HFFc6 (cell line): ENCODE measurements at regions not wholly inside any gene's neighbourhood (a gene's known extent, or its start where the extent isn't known, plus 50 kb on each side); places are given as distances from the start of the nearest gene placed in this dataset.

Source experiments
- DNase-seq: peaks from one replicate; pipeline ENCODE4 v3.0.0-alpha.2; 2018
- H3K27ac Mint-ChIP-seq: 2 replicates; pipeline ENCODE4 v1.8.0; 2020; ENCODE audit warnings: mild to moderate bottlenecking, mixed read lengths
- H3K27me3 Mint-ChIP-seq: 2 replicates; pipeline ENCODE4 v1.8.0; 2021; ENCODE audit warnings: mild to moderate bottlenecking, moderate library complexity, mixed read lengths; ENCODE audit not compliant: insufficient read depth
- H3K36me3 Mint-ChIP-seq: 2 replicates; pipeline ENCODE4 v1.8.0; 2021; ENCODE audit warnings: low read depth, mixed read lengths
- H3K4me1 Mint-ChIP-seq: 2 replicates; pipeline ENCODE4 v1.8.0; 2020; ENCODE audit warnings: low read depth, mixed read lengths
- H3K4me3 Mint-ChIP-seq: 2 replicates; pipeline ENCODE4 v1.8.0; 2020; ENCODE audit warnings: mild to moderate bottlenecking, moderate library complexity, mixed read lengths
- H3K9me3 Mint-ChIP-seq: 2 replicates; pipeline ENCODE4 v1.8.0; 2020; ENCODE audit warnings: mild to moderate bottlenecking, mixed read lengths
- TF ChIP-seq, protein P1 (sequence below): fragments of 200-600 bp; sonication (generic); IDR thresholded peaks from 2 replicates; pipeline ENCODE4 v1.5.0; 2021; ENCODE audit warnings: antibody characterized with exemption, mild to moderate bottlenecking

GRCh38 chr3:164397462-164397861 lies 680.8 kb downstream of the SI start:
- Mint-ChIP-seq H3K27me3 (peaks cover 1% of the 10 kb centered on the region; the same call in 1 of the 2 replicates), H3K9me3 (peaks cover 17% of the 10 kb centered on the region), H3K36me3 (no peaks in the 10 kb centered on the region), H3K4me1 (no peaks in the 10 kb centered on the region), H3K4me3 (no peak overlapping the region), H3K27ac (no peak overlapping the region)
- TF ChIP-seq, protein P1, sequence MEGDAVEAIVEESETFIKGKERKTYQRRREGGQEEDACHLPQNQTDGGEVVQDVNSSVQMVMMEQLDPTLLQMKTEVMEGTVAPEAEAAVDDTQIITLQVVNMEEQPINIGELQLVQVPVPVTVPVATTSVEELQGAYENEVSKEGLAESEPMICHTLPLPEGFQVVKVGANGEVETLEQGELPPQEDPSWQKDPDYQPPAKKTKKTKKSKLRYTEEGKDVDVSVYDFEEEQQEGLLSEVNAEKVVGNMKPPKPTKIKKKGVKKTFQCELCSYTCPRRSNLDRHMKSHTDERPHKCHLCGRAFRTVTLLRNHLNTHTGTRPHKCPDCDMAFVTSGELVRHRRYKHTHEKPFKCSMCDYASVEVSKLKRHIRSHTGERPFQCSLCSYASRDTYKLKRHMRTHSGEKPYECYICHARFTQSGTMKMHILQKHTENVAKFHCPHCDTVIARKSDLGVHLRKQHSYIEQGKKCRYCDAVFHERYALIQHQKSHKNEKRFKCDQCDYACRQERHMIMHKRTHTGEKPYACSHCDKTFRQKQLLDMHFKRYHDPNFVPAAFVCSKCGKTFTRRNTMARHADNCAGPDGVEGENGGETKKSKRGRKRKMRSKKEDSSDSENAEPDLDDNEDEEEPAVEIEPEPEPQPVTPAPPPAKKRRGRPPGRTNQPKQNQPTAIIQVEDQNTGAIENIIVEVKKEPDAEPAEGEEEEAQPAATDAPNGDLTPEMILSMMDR: no peak
- DNase-seq: no peak

DNA sequence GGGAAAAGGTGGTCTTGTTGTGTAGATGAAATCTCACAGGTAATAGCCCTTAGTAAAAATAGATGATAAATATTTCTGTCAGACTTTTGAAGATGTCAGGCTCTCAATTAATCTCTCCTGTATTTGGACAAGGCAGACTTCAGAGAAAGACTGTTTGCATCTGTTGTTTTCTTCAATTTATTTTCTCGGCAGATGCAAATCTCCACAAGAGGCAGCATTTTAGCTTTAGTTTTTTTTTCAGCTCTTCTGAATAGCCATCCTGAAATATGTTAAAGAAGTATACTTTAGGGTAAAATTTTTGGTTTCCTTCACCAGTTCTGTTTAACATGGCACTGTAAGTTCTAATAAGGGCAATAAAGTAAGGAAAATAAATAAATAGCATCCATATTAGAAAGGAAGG lies 685.1 kb downstream of the SI start:
- Mint-ChIP-seq H3K9me3 (peaks cover 22% of the 10 kb centered on the region; the same call in 1 of the 2 replicates), H3K27ac (no peak overlapping the region), H3K4me1 (no peaks in the 10 kb centered on the region), H3K27me3 (no peaks in the 10 kb centered on the region), H3K36me3 (no peaks in the 10 kb centered on the region), H3K4me3 (no peak overlapping the region)
- no peak for DNase-seq
- TF ChIP-seq, protein P1: no peak

GRCh38 chr3:164390046-164390445 lies 688.2 kb downstream of the SI start:
- H3K4me3 Mint-ChIP-seq: no peak overlapping the region
- TF ChIP-seq, protein P1: peak; percentile 57
- H3K36me3 Mint-ChIP-seq: no peaks in the 10 kb centered on the region
- DNase-seq: no peak
- no peak overlapping the region for H3K27ac Mint-ChIP-seq
- no peaks in the 10 kb centered on the region for H3K4me1 Mint-ChIP-seq
- no peaks in the 10 kb centered on the region for H3K27me3 Mint-ChIP-seq
- H3K9me3 Mint-ChIP-seq: peaks cover 33% of the 10 kb centered on the region; the same call in 1 of the 2 replicates

GRCh38 chr3:164387236-164387635 lies 691.1 kb downstream of the SI start:
- H3K4me3 Mint-ChIP-seq: no peak overlapping the region
- H3K36me3 Mint-ChIP-seq: no peaks in the 10 kb centered on the region
- no peak overlapping the region for H3K27ac Mint-ChIP-seq
- DNase-seq: no peak
- peaks cover 27% of the 10 kb centered on the region for H3K9me3 Mint-ChIP-seq
- H3K4me1 Mint-ChIP-seq: no peaks in the 10 kb centered on the region
- TF ChIP-seq, protein P1: no peak
- no peaks in the 10 kb centered on the region for H3K27me3 Mint-ChIP-seq

GRCh38 chr3:164380156-164380555 lies 698.1 kb downstream of the SI start:
- no peak overlapping the region for H3K4me3 Mint-ChIP-seq
- no peak for DNase-seq
- TF ChIP-seq, protein P1: no peak
- H3K36me3 Mint-ChIP-seq: no peaks in the 10 kb centered on the region
- H3K27ac Mint-ChIP-seq: no peak overlapping the region
- no peaks in the 10 kb centered on the region for H3K27me3 Mint-ChIP-seq
- peaks cover 8% of the 10 kb centered on the region for H3K9me3 Mint-ChIP-seq
- no peaks in the 10 kb centered on the region for H3K4me1 Mint-ChIP-seq

GRCh38 chr3:164377466-164377865 lies 700.8 kb downstream of the SI start:
- Mint-ChIP-seq H3K27me3 (no peaks in the 10 kb centered on the region), H3K4me3 (no peak overlapping the region), H3K9me3 (peaks cover 6% of the 10 kb centered on the region; the same call in 1 of the 2 replicates), H3K36me3 (no peaks in the 10 kb centered on the region), H3K27ac (no peak overlapping the region), H3K4me1 (no peaks in the 10 kb centered on the region)
- TF ChIP-seq, protein P1: no peak
- DNase-seq: no peak
